BLaER1 (cell line): ENCODE measurements at regions not wholly inside any gene's neighbourhood (a gene's known extent, or its start where the extent isn't known, plus 50 kb on each side); places are given as distances from the start of the nearest gene placed in this dataset.

Source experiments
- H3K27ac ChIP-seq: shearing (Covaris generic); formaldehyde crosslinking; 2 replicates; pipeline ENCODE4 v1.8.1; 2022
- H3K27me3 ChIP-seq: shearing (Covaris generic); formaldehyde crosslinking; 2 replicates; pipeline ENCODE4 v1.8.1; 2022
- H3K36me3 ChIP-seq: shearing (Covaris generic); formaldehyde crosslinking; 2 replicates; pipeline ENCODE4 v1.8.1; 2022
- H3K4me1 ChIP-seq: shearing (Covaris generic); formaldehyde crosslinking; 2 replicates; pipeline ENCODE4 v1.8.1; 2022
- H3K4me2 ChIP-seq: shearing (Covaris generic); formaldehyde crosslinking; 2 replicates; pipeline ENCODE4 v1.8.1; 2022
- H3K4me3 ChIP-seq: shearing (Covaris generic); formaldehyde crosslinking; 2 replicates; pipeline ENCODE4 v1.8.1; 2022
- H3K9ac ChIP-seq: shearing (Covaris generic); formaldehyde crosslinking; 2 replicates; pipeline ENCODE4 v1.8.1; 2022
- H3K9me3 ChIP-seq: shearing (Covaris generic); formaldehyde crosslinking; 2 replicates; pipeline ENCODE4 v1.8.1; 2022
- H4K20me1 ChIP-seq: shearing (Covaris generic); formaldehyde crosslinking; 2 replicates; pipeline ENCODE4 v1.8.1; 2022
- Cebpa-rat ChIP-seq: shearing (Covaris generic); IDR thresholded peaks from 2 replicates; pipeline ENCODE4 v1.8.1; 2022

GRCh38 chr20:7010527-7010926 is 243.0 kb downstream of the BMP2 start:
- TF ChIP-seq Cebpa-rat: no peak
- Histone ChIP-seq H3K27me3 (no peaks in the 10 kb centered on the region), H3K9me3 (no peaks in the 10 kb centered on the region), H3K4me2 (no peak overlapping the region), H3K4me1 (no peaks in the 10 kb centered on the region), H3K4me3 (no peak overlapping the region), H4K20me1 (no peaks in the 10 kb centered on the region), H3K9ac (no peak overlapping the region), H3K27ac (no peak overlapping the region), H3K36me3 (no peaks in the 10 kb centered on the region)

DNA sequence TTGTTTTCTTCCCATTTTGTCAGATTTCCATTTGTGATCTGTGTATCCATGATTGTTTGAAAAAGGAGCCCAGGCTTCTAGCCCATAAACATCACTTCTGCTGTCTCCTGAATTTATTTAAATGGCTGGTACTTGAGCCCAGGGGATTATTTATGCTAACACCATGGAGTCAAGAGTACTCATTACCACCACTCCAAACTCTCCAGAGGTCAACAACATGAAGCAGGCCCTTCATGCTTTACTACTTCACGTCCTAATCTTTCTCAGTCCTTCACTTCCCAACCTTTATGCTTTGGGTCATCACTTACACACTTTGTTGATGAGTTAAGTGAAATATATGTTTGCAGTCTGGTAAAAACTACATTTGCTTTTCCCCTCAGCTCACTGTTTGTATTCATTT is 247.8 kb downstream of the BMP2 start:
- H3K27ac ChIP-seq: no peak overlapping the region
- H3K27me3 ChIP-seq: no peaks in the 10 kb centered on the region
- no peak for TF ChIP-seq Cebpa-rat
- H3K4me1 ChIP-seq: no peaks in the 10 kb centered on the region
- no peaks in the 10 kb centered on the region for H3K36me3 ChIP-seq
- no peak overlapping the region for H3K4me2 ChIP-seq
- no peak overlapping the region for H3K9ac ChIP-seq
- no peaks in the 10 kb centered on the region for H3K9me3 ChIP-seq
- H3K4me3 ChIP-seq: no peak overlapping the region
- H4K20me1 ChIP-seq: no peaks in the 10 kb centered on the region

- no peak for TF ChIP-seq Cebpa-rat
- H4K20me1 ChIP-seq: no peaks in the 10 kb centered on the region
- H3K4me1 ChIP-seq: no peaks in the 10 kb centered on the region
- no peaks in the 10 kb centered on the region for H3K36me3 ChIP-seq
- H3K4me3 ChIP-seq: no peak overlapping the region
- H3K27ac ChIP-seq: no peak overlapping the region
- H3K4me2 ChIP-seq: no peak overlapping the region
- no peak overlapping the region for H3K9ac ChIP-seq
- H3K9me3 ChIP-seq: peaks cover 26% of the 10 kb centered on the region
- H3K27me3 ChIP-seq: no peaks in the 10 kb centered on the region
Observed at GRCh38 chr20:7022597-7022996, 255.1 kb downstream of the BMP2 start.

DNA sequence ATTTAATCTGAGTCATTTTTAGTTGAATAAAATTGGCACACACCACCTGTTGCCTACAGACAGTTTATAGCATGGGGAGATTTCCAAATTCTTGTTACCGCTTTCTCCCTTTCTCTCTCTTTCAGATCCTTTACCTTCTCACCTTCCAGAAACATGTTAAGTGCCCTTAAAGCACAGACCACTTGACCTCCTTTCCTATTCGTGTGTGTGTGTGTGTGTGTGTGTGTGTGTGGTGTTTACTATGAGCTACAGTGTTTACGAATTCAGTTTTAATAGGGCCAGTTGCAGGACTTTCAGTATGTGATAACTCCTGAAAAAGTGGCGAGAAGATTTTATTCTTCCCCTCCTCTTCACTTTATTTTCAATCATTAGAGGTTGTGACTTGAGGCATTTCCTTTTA is 258.1 kb downstream of the BMP2 start:
- Histone ChIP-seq H3K36me3 (no peaks in the 10 kb centered on the region), H3K27me3 (no peaks in the 10 kb centered on the region), H3K4me2 (no peak overlapping the region), H3K4me1 (no peaks in the 10 kb centered on the region), H4K20me1 (no peaks in the 10 kb centered on the region), H3K9ac (no peak overlapping the region), H3K9me3 (peaks cover 26% of the 10 kb centered on the region), H3K4me3 (no peak overlapping the region), H3K27ac (no peak overlapping the region)
- TF ChIP-seq Cebpa-rat: no peak

DNA sequence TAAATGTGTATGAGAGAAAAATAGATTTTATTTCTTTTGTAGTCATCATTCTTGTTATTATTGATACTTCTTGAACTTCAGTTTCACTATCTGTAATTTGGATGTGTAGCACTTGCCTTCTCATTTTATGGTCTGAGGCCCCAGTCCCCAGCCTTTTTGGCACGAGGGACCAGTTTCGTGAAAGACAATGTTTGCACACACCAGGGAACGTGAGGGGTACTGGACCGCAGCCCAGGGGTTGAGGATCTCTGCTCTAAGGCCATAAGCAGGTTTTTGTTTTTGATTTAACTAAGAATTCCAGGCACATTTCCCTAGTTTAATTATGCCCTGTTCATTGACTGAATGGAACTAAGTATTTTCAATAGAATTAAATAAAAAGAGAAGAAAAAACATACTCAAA is 261.5 kb downstream of the BMP2 start:
- no peaks in the 10 kb centered on the region for H3K27me3 ChIP-seq
- H3K27ac ChIP-seq: no peak overlapping the region
- H3K4me3 ChIP-seq: no peak overlapping the region
- H3K36me3 ChIP-seq: no peaks in the 10 kb centered on the region
- no peaks in the 10 kb centered on the region for H3K4me1 ChIP-seq
- no peaks in the 10 kb centered on the region for H4K20me1 ChIP-seq
- no peaks in the 10 kb centered on the region; the same call in 1 of the 2 replicates for H3K9me3 ChIP-seq
- TF ChIP-seq Cebpa-rat: no peak
- H3K4me2 ChIP-seq: no peak overlapping the region
- no peak overlapping the region for H3K9ac ChIP-seq

GRCh38 chr20:7031222-7031621 is 263.7 kb downstream of the BMP2 start:
- TF ChIP-seq Cebpa-rat: no peak
- Histone ChIP-seq H3K4me3 (no peak overlapping the region), H3K27ac (no peak overlapping the region), H3K36me3 (no peaks in the 10 kb centered on the region), H4K20me1 (no peaks in the 10 kb centered on the region), H3K4me2 (no peak overlapping the region), H3K4me1 (no peaks in the 10 kb centered on the region), H3K9me3 (peaks cover 7% of the 10 kb centered on the region; the same call in 1 of the 2 replicates), H3K27me3 (no peaks in the 10 kb centered on the region), H3K9ac (no peak overlapping the region)

GRCh38 chr20:7038029-7038428 is 270.5 kb downstream of the BMP2 start:
- no peak overlapping the region for H3K9ac ChIP-seq
- no peaks in the 10 kb centered on the region for H3K4me1 ChIP-seq

DNA sequence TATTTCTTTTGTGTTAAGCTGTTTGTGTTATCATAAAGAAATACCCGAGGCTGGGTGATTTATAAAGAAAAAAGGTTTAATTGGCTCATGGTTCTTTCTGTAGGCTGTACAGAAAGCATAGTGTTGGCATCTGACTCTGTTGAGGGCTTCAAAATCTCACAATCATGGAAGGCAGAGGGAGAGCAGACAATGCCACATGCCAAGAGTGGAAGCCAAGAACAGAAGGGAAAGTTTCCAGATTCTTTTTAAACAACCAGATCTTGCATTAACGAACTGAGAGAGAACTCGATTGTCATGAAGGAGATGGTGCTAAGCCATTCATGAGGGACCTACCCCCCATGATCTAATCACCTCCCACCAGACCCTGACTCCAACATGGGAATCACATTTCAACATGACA is 290.1 kb downstream of the BMP2 start:
- Histone ChIP-seq H3K27ac (no peak overlapping the region), H3K4me1 (no peaks in the 10 kb centered on the region), H4K20me1 (no peaks in the 10 kb centered on the region), H3K9me3 (no peaks in the 10 kb centered on the region), H3K36me3 (no peaks in the 10 kb centered on the region), H3K9ac (no peak overlapping the region), H3K4me3 (no peak overlapping the region), H3K27me3 (no peaks in the 10 kb centered on the region), H3K4me2 (no peak overlapping the region)
- no peak for TF ChIP-seq Cebpa-rat

More at GRCh38 chr20:7038029-7038428, 270.5 kb downstream of the BMP2 start:
- no peak overlapping the region for H3K4me2 ChIP-seq
- H3K9me3 ChIP-seq: peaks cover 7% of the 10 kb centered on the region; the same call in 1 of the 2 replicates
- no peak overlapping the region for H3K27ac ChIP-seq
- H4K20me1 ChIP-seq: no peaks in the 10 kb centered on the region
- H3K4me3 ChIP-seq: no peak overlapping the region
- no peak for TF ChIP-seq Cebpa-rat
- no peaks in the 10 kb centered on the region for H3K36me3 ChIP-seq
- no peaks in the 10 kb centered on the region for H3K27me3 ChIP-seq

DNA sequence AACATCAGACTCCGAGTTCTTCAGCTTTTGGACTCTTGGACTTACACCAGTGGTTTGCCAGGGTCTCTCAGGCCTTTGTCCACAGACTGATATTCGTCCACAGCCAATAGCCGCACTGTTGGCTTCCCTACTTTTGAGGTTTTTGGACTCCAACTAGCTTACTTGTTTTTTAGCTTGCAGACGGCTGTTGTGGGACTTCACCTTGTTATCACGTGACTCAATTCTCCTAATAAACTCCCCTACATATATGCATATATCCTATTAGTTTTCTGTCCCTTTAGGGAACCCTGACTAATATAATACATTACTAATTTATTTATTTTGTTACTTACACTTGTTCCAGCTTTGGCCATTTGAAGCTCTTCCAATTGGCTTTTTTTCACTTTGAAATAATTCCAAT is 311.3 kb downstream of the BMP2 start:
- H3K4me2 ChIP-seq: no peak overlapping the region
- no peaks in the 10 kb centered on the region for H4K20me1 ChIP-seq
- TF ChIP-seq Cebpa-rat: no peak

GRCh38 chr20:7080472-7080871 is 313.0 kb downstream of the BMP2 start:
- no peaks in the 10 kb centered on the region for H4K20me1 ChIP-seq
- H3K4me2 ChIP-seq: no peak overlapping the region
- no peaks in the 10 kb centered on the region for H3K36me3 ChIP-seq
- H3K9me3 ChIP-seq: no peaks in the 10 kb centered on the region
- H3K4me3 ChIP-seq: no peak overlapping the region
- H3K9ac ChIP-seq: no peak overlapping the region
- H3K4me1 ChIP-seq: no peaks in the 10 kb centered on the region
- TF ChIP-seq Cebpa-rat: no peak
- H3K27me3 ChIP-seq: no peaks in the 10 kb centered on the region
- H3K27ac ChIP-seq: no peak overlapping the region

More for the DNA sequence above, 311.3 kb downstream of the BMP2 start:
- Histone ChIP-seq H3K36me3 (no peaks in the 10 kb centered on the region), H3K4me3 (no peak overlapping the region), H3K4me1 (no peaks in the 10 kb centered on the region), H3K9ac (no peak overlapping the region), H3K27ac (no peak overlapping the region), H3K27me3 (no peaks in the 10 kb centered on the region), H3K9me3 (no peaks in the 10 kb centered on the region)

- TF ChIP-seq Cebpa-rat: no peak
Observed at GRCh38 chr20:7085467-7085866, 318.0 kb downstream of the BMP2 start.

More at GRCh38 chr20:7085467-7085866, 318.0 kb downstream of the BMP2 start:
- Histone ChIP-seq H4K20me1 (no peaks in the 10 kb centered on the region), H3K27me3 (no peaks in the 10 kb centered on the region), H3K9ac (no peak overlapping the region), H3K4me2 (no peak overlapping the region), H3K9me3 (no peaks in the 10 kb centered on the region), H3K4me3 (no peak overlapping the region), H3K27ac (no peak overlapping the region), H3K36me3 (no peaks in the 10 kb centered on the region), H3K4me1 (no peaks in the 10 kb centered on the region)
